Embryonic facial prominence (tissue), 1 donor: ENCODE measurements at regions not wholly inside any gene's neighbourhood (a gene's known extent, or its start where the extent isn't known, plus 50 kb on each side); places are given as distances from the start of the nearest gene placed in this dataset.

Source experiments
- DNase-seq: peaks from one replicate; pipeline ENCODE4 v3.0.0-alpha.2; 2016; ENCODE audit errors: extremely low spot score

- no peak for DNase-seq
Observed at GRCh38 chr2:22579341-22579740, 805.6 kb upstream of the KLHL29 start.

GRCh38 chr2:22582107-22582506 lies 802.9 kb upstream of the KLHL29 start:
- DNase-seq, result no peak

GRCh38 chr2:22596306-22596705 lies 788.7 kb upstream of the KLHL29 start:
- DNase-seq, result no peak

GRCh38 chr2:22600156-22600555 lies 784.8 kb upstream of the KLHL29 start:
- DNase-seq, result no peak

- DNase-seq, result no peak
Observed at GRCh38 chr2:22600999-22601398, 784.0 kb upstream of the KLHL29 start.

GRCh38 chr2:22604136-22604535 lies 780.8 kb upstream of the KLHL29 start:
- no peak for DNase-seq

GRCh38 chr2:22616031-22616430 lies 768.9 kb upstream of the KLHL29 start:
- no peak for DNase-seq

GRCh38 chr2:22623620-22624019 lies 761.4 kb upstream of the KLHL29 start:
- DNase-seq, result no peak

- DNase-seq, result no peak
Observed at GRCh38 chr2:22626621-22627020, 758.4 kb upstream of the KLHL29 start.

- DNase-seq, result no peak
Observed at GRCh38 chr2:22628221-22628620, 756.8 kb upstream of the KLHL29 start.

GRCh38 chr2:22628906-22629305 lies 756.1 kb upstream of the KLHL29 start:
- no peak for DNase-seq

- no peak for DNase-seq
Observed at GRCh38 chr2:22634167-22634566, 750.8 kb upstream of the KLHL29 start.

- no peak for DNase-seq
Observed at GRCh38 chr2:22656426-22656825, 728.6 kb upstream of the KLHL29 start.

GRCh38 chr2:22673529-22673928 lies 711.5 kb upstream of the KLHL29 start:
- DNase-seq, result no peak

- DNase-seq, result no peak
Observed at GRCh38 chr2:22683914-22684313, 701.1 kb upstream of the KLHL29 start.

- DNase-seq, result no peak
Observed at GRCh38 chr2:22690096-22690495, 694.9 kb upstream of the KLHL29 start.

- no peak for DNase-seq
Observed at GRCh38 chr2:22691666-22692065, 693.3 kb upstream of the KLHL29 start.

- no peak for DNase-seq
Observed at GRCh38 chr2:22692746-22693145, 692.2 kb upstream of the KLHL29 start.

- DNase-seq, result no peak
Observed at GRCh38 chr2:22694300-22694699, 690.7 kb upstream of the KLHL29 start.

- no peak for DNase-seq
Observed at GRCh38 chr2:22694856-22695255, 690.1 kb upstream of the KLHL29 start.

- DNase-seq, result no peak
Observed at GRCh38 chr2:22697054-22697788, 687.8 kb upstream of the KLHL29 start.

- DNase-seq, result no peak
Observed at GRCh38 chr2:22701561-22702160, 683.3 kb upstream of the KLHL29 start.

- DNase-seq, result no peak
Observed at GRCh38 chr2:22703286-22703920, 681.6 kb upstream of the KLHL29 start.
